DMS53 (cell line): ENCODE measurements at regions not wholly inside any gene's neighbourhood (a gene's known extent, or its start where the extent isn't known, plus 50 kb on each side); places are given as distances from the start of the nearest gene placed in this dataset.

Source experiments
- DNase-seq: peaks from one replicate; lab custom pipeline; 2025; lab: John Stamatoyannopoulos, UW

- no peak for DNase-seq
These were observed 127.5 kb downstream of the SS18 start for GRCh38 chr18:25962919-25963318.

GRCh38 chr18:25962176-25962575, 128.2 kb downstream of the SS18 start:
- DNase-seq: no peak

- DNase-seq: no peak
These were observed 133.4 kb downstream of the SS18 start for GRCh38 chr18:25957017-25957416.

GRCh38 chr18:25953111-25953510, 137.3 kb downstream of the SS18 start:
- no peak for DNase-seq

GRCh38 chr18:25950321-25950720, 140.1 kb downstream of the SS18 start:
- DNase-seq: no peak

- DNase-seq: no peak
These were observed 143.9 kb downstream of the SS18 start for GRCh38 chr18:25946540-25946939.

GRCh38 chr18:25935356-25935755, 155.1 kb downstream of the SS18 start:
- DNase-seq: peak; percentile 2

GRCh38 chr18:25931126-25931525, 159.3 kb downstream of the SS18 start:
- no peak for DNase-seq

- no peak for DNase-seq
These were observed 160.6 kb downstream of the SS18 start for GRCh38 chr18:25929787-25930186.

- DNase-seq: no peak
These were observed 162.6 kb downstream of the SS18 start for GRCh38 chr18:25927830-25928229.

- DNase-seq: no peak
These were observed 167.2 kb downstream of the SS18 start for GRCh38 chr18:25923193-25923592.

- DNase-seq: peak; percentile 77
These were observed 168.6 kb downstream of the SS18 start for GRCh38 chr18:25921677-25922421.

- DNase-seq: peak; percentile 3
These were observed 174.5 kb downstream of the SS18 start for GRCh38 chr18:25915907-25916306.

- no peak for DNase-seq
These were observed 191.4 kb downstream of the SS18 start for GRCh38 chr18:25898965-25899364.

GRCh38 chr18:25896956-25897355, 193.5 kb downstream of the SS18 start:
- DNase-seq: no peak

- peak; percentile 73 for DNase-seq
These were observed 194.1 kb downstream of the SS18 start for GRCh38 chr18:25896178-25896780.

- no peak for DNase-seq
These were observed 194.9 kb downstream of the SS18 start for GRCh38 chr18:25895518-25895917.

- DNase-seq: no peak
These were observed 204.1 kb downstream of the SS18 start for GRCh38 chr18:25886283-25886682.

GRCh38 chr18:25883091-25883490, 207.3 kb downstream of the SS18 start:
- DNase-seq: peak; percentile 68

- DNase-seq: no peak
These were observed 209.3 kb downstream of the SS18 start for GRCh38 chr18:25881149-25881548.

GRCh38 chr18:25880441-25880840, 210.0 kb downstream of the SS18 start:
- DNase-seq: no peak

- peak; percentile 53 for DNase-seq
These were observed 214.0 kb downstream of the SS18 start for GRCh38 chr18:25876330-25876948.

- peak; percentile 77 for DNase-seq
These were observed 214.7 kb downstream of the SS18 start for GRCh38 chr18:25875551-25876240.
